ENCODE measurements at regions not wholly inside any gene's neighbourhood (a gene's known extent, or its start where the extent isn't known, plus 50 kb on each side); places are given as distances from the start of the nearest gene placed in this dataset.

- TF ChIP-seq CTCF (IDR thresholded peaks at IDR 0.05; ENCODE audit: poor library complexity) (no peak), EZH2 (IDR thresholded peaks at IDR 0.05; ENCODE audit: borderline replicate concordance) (no peak), EZH2phosphoT487 (IDR thresholded peaks at IDR 0.05; ENCODE audit: low read depth, severe bottlenecking, unreplicated experiment) (no peak)
Observed at GRCh38 chr2:66271777-66272176, 163.1 kb upstream of the MEIS1 start.
